Bronchial epithelial cell (primary cell): ENCODE measurements at regions not wholly inside any gene's neighbourhood (a gene's known extent, or its start where the extent isn't known, plus 50 kb on each side); places are given as distances from the start of the nearest gene placed in this dataset.

Experiments
- DNase-seq: peaks from one replicate; pipeline ENCODE4 v3.0.0-alpha.2; 2010; ENCODE audit warnings: low read depth
- FAIRE-seq: peaks from 2 replicates; lab custom pipeline; 2011; peaks lifted over from hg19 to GRCh38; lab: Jason Lieb, UNC
- H3K27me3 ChIP-seq: 2 replicates; pipeline ENCODE4 v1.5.1; 2011; ENCODE audit warnings: low read length; ENCODE audit not compliant: control insufficient read depth, insufficient read depth
- H3K36me3 ChIP-seq: 2 replicates; pipeline ENCODE4 v1.5.1; 2011; ENCODE audit warnings: low read length; ENCODE audit not compliant: control insufficient read depth, insufficient read depth
- H3K4me3 ChIP-seq: 2 replicates; pipeline ENCODE4 v1.5.1; 2011; ENCODE audit warnings: mild to moderate bottlenecking, low read depth, low read length, control low read depth
- CTCF ChIP-seq: IDR thresholded peaks from 2 replicates; pipeline ENCODE4 v1.5.1; 2011; ENCODE audit warnings: mild to moderate bottlenecking, moderate library complexity, low read length, control low read depth, inconsistent platforms; ENCODE audit not compliant: insufficient read depth, severe bottlenecking

GRCh38 chr6:147087641-147088040 lies 116.6 kb upstream of the STXBP5 start:
- Histone ChIP-seq H3K27me3 (no peaks in the 10 kb centered on the region), H3K4me3 (no peak overlapping the region), H3K36me3 (no peaks in the 10 kb centered on the region)
- FAIRE-seq (no peak), DNase-seq (no peak)
- no peak for TF ChIP-seq CTCF

- Histone ChIP-seq H3K4me3 (no peak overlapping the region), H3K27me3 (no peaks in the 10 kb centered on the region), H3K36me3 (no peaks in the 10 kb centered on the region)
- no peak for TF ChIP-seq CTCF
- DNase-seq (no peak), FAIRE-seq (no peak)
These were observed 115.4 kb upstream of the STXBP5 start for GRCh38 chr6:147088861-147089260.

- Histone ChIP-seq H3K36me3 (no peaks in the 10 kb centered on the region), H3K27me3 (no peaks in the 10 kb centered on the region), H3K4me3 (no peak overlapping the region)
- DNase-seq (no peak), FAIRE-seq (no peak)
- TF ChIP-seq CTCF = no peak
These were observed 108.9 kb upstream of the STXBP5 start for GRCh38 chr6:147095316-147095715.

GRCh38 chr6:147099974-147100373 lies 104.2 kb upstream of the STXBP5 start:
- Histone ChIP-seq H3K4me3 (no peak overlapping the region), H3K36me3 (no peaks in the 10 kb centered on the region), H3K27me3 (no peaks in the 10 kb centered on the region)
- DNase-seq (no peak), FAIRE-seq (no peak)
- TF ChIP-seq CTCF = no peak

GRCh38 chr6:147103007-147103406 lies 101.2 kb upstream of the STXBP5 start:
- Histone ChIP-seq H3K4me3 (no peak overlapping the region), H3K27me3 (no peaks in the 10 kb centered on the region), H3K36me3 (no peaks in the 10 kb centered on the region)
- DNase-seq (no peak), FAIRE-seq (no peak)
- TF ChIP-seq CTCF = no peak

GRCh38 chr6:147103694-147104093 lies 100.5 kb upstream of the STXBP5 start:
- no peak for DNase-seq

More at GRCh38 chr6:147103694-147104093, 100.5 kb upstream of the STXBP5 start:
- H3K27me3 ChIP-seq = no peaks in the 10 kb centered on the region
- no peak overlapping the region for H3K4me3 ChIP-seq
- no peak for TF ChIP-seq CTCF
- H3K36me3 ChIP-seq = no peaks in the 10 kb centered on the region
- FAIRE-seq = no peak
